GM21381 (cell line): ENCODE measurements at regions not wholly inside any gene's neighbourhood (a gene's known extent, or its start where the extent isn't known, plus 50 kb on each side); places are given as distances from the start of the nearest gene placed in this dataset.

Source experiments
- ATAC-seq: cut with Tn5 transposase; IDR thresholded peaks from one replicate; pipeline ENCODE4 v1.9.1; 2021; ENCODE audit warnings: mild to moderate bottlenecking, moderate library complexity; ENCODE audit not compliant: unreplicated experiment

- ATAC-seq: no peak
Observed at GRCh38 chr7:36088553-36088952, 64.5 kb upstream of the EEPD1 start.

- no peak for ATAC-seq
Observed at GRCh38 chr7:36088966-36089365, 64.1 kb upstream of the EEPD1 start.

GRCh38 chr7:36090976-36091873 lies 61.8 kb upstream of the EEPD1 start:
- no peak for ATAC-seq

- no peak for ATAC-seq
Observed at GRCh38 chr7:36091874-36092176, 61.2 kb upstream of the EEPD1 start.

GRCh38 chr7:36092221-36092771 lies 60.8 kb upstream of the EEPD1 start:
- no peak for ATAC-seq

- no peak for ATAC-seq
Observed at GRCh38 chr7:36096460-36097095, 56.5 kb upstream of the EEPD1 start.

GRCh38 chr7:36098096-36098495 lies 55.0 kb upstream of the EEPD1 start:
- ATAC-seq: no peak

GRCh38 chr7:36100226-36100625 lies 52.8 kb upstream of the EEPD1 start:
- no peak for ATAC-seq

GRCh38 chr7:36100634-36101033 lies 52.4 kb upstream of the EEPD1 start:
- no peak for ATAC-seq
